HG03045 (cell line): ENCODE measurements at regions not wholly inside any gene's neighbourhood (a gene's known extent, or its start where the extent isn't known, plus 50 kb on each side); places are given as distances from the start of the nearest gene placed in this dataset.
"Not testable (repeated sequence)": the region's sequence is repeated elsewhere in the genome, so short reads cannot be mapped to it uniquely, and the experiment has no call there.

Experiments used
- ATAC-seq: cut with Tn5 transposase; IDR thresholded peaks from one replicate; pipeline ENCODE4 v1.9.1; 2021; ENCODE audit warnings: mild to moderate bottlenecking, moderate library complexity; ENCODE audit not compliant: unreplicated experiment

- no peak for ATAC-seq
Measured at GRCh38 chr2:145460112-145460511, 940.2 kb upstream of the ZEB2 start.

- no peak for ATAC-seq
Measured at GRCh38 chr2:145431181-145431951, 911.4 kb upstream of the ZEB2 start.

- ATAC-seq, result no peak
Measured at GRCh38 chr2:145423809-145424208, 903.9 kb upstream of the ZEB2 start.

GRCh38 chr2:145422576-145422975 is 902.7 kb upstream of the ZEB2 start:
- no peak for ATAC-seq

- ATAC-seq, result no peak
Measured at GRCh38 chr2:145421841-145422240, 901.9 kb upstream of the ZEB2 start.

GRCh38 chr2:145416640-145417039 is 896.7 kb upstream of the ZEB2 start:
- ATAC-seq, result no peak

- ATAC-seq, result no peak
Measured at GRCh38 chr2:145415151-145415550, 895.2 kb upstream of the ZEB2 start.

- ATAC-seq, result no peak
Measured at GRCh38 chr2:145413261-145414030, 893.5 kb upstream of the ZEB2 start.

- ATAC-seq, result peak; percentile 34
Measured at GRCh38 chr2:145412155-145412554, 892.2 kb upstream of the ZEB2 start.

- peak; percentile 79 for ATAC-seq
Measured at GRCh38 chr2:145411493-145411892, 891.6 kb upstream of the ZEB2 start.

GRCh38 chr2:145410086-145410485 is 890.2 kb upstream of the ZEB2 start:
- no peak for ATAC-seq

- no peak for ATAC-seq
Measured at GRCh38 chr2:145408980-145409379, 889.1 kb upstream of the ZEB2 start.

GRCh38 chr2:145404690-145405089 is 884.8 kb upstream of the ZEB2 start:
- ATAC-seq, result no peak

GRCh38 chr2:145402706-145403277 is 882.9 kb upstream of the ZEB2 start:
- ATAC-seq, result no peak

- no peak for ATAC-seq
Measured at GRCh38 chr2:145399131-145399530, 879.2 kb upstream of the ZEB2 start.

- no peak for ATAC-seq
Measured at GRCh38 chr2:145394181-145394580, 874.3 kb upstream of the ZEB2 start.

- no peak for ATAC-seq
Measured at GRCh38 chr2:145386973-145387372, 867.1 kb upstream of the ZEB2 start.

GRCh38 chr2:145383961-145384360 is 864.0 kb upstream of the ZEB2 start:
- no peak for ATAC-seq

GRCh38 chr2:145380436-145381017 is 860.6 kb upstream of the ZEB2 start:
- ATAC-seq, result no peak

GRCh38 chr2:145379934-145380333 is 860.0 kb upstream of the ZEB2 start:
- no peak for ATAC-seq

- no peak for ATAC-seq
Measured at GRCh38 chr2:145374165-145374564, 854.2 kb upstream of the ZEB2 start.

GRCh38 chr2:145367334-145367733 is 847.4 kb upstream of the ZEB2 start:
- not testable (repeated sequence) for ATAC-seq
